Spleen (tissue), 11 donors: ENCODE measurements at regions not wholly inside any gene's neighbourhood (a gene's known extent, or its start where the extent isn't known, plus 50 kb on each side); places are given as distances from the start of the nearest gene placed in this dataset.
A peak's percentile ranks its signal among the peaks of the same experiment; 100 is the strongest.

Experiments used
- DNase-seq: peaks from one replicate; pipeline ENCODE4 v3.0.0-alpha.2; 2020
- H3K27ac ChIP-seq, 8 donors: fragments of 200-600 bp; sonication (generic) in 7 of 8; 1 replicate in 4 of 8; 2 replicates in 4 of 8; pipeline versions ENCODE4 v1.5.0 to v1.8.0; 2016 to 2021; ENCODE audit warnings: inconsistent platforms in 4 of 8, mild to moderate bottlenecking in 4 of 8, moderate library complexity in 1 of 8
- H3K27me3 ChIP-seq, 7 donors: fragments of 200-600 bp; sonication (generic) in 6 of 7; replicated peaks in 1 of 7; 1 replicate in 4 of 7; 2 replicates in 3 of 7; pipeline versions ENCODE4 v1.5.0 to v1.8.0; 2016 to 2021; ENCODE audit warnings: inconsistent platforms in 3 of 7, mild to moderate bottlenecking in 1 of 7
- H3K36me3 ChIP-seq, 6 donors: fragments of 200-600 bp; sonication (generic) in 5 of 6; 1 replicate in 4 of 6; 2 replicates in 2 of 6; pipeline versions ENCODE4 v1.5.0 to v1.8.0; 2016 to 2021; ENCODE audit warnings: inconsistent platforms in 2 of 6
- H3K4me1 ChIP-seq, 6 donors: fragments of 200-600 bp; sonication (generic) in 5 of 6; 1 replicate in 3 of 6; 2 replicates in 3 of 6; pipeline versions ENCODE4 v1.5.0 to v1.8.0; 2016 to 2021; ENCODE audit warnings: inconsistent platforms in 3 of 6
- H3K4me3 ChIP-seq, 8 donors: fragments of 200-600 bp; sonication (generic) in 7 of 8; 1 replicate in 4 of 8; 2 replicates in 4 of 8; pipeline versions ENCODE4 v1.5.0 to v1.8.0; 2016 to 2021; ENCODE audit warnings: inconsistent platforms in 4 of 8, mild to moderate bottlenecking in 4 of 8, moderate library complexity in 2 of 8
- H3K9me3 ChIP-seq, 8 donors: fragments of 200-600 bp; sonication (generic) in 7 of 8; 1 replicate in 4 of 8; 2 replicates in 4 of 8; pipeline versions ENCODE4 v1.5.0 to v1.8.0; 2016 to 2021; ENCODE audit warnings: inconsistent platforms in 4 of 8
- POLR2A ChIP-seq, 3 donors: fragments of 450-650 bp; IDR thresholded peaks; one replicate each; pipeline ENCODE4 v1.5.1; 2017; ENCODE audit warnings: antibody characterized with exemption in 3 of 3, mild to moderate bottlenecking in 1 of 3
- POLR2AphosphoS5 ChIP-seq, 3 donors: sonication (generic); formaldehyde crosslinking; IDR thresholded peaks; one replicate each; pipeline ENCODE4 v1.5.1; 2017; ENCODE audit warnings: antibody characterized with exemption in 3 of 3
- WGBS, 5 donors: extraction: QIAGEN DNeasy Blood & Tissue Kit in 3 of 5; methylation state at CpG; one replicate each; pipeline versions ENCODE4 v1.1.5 to v1.1.7; 2013 to 2018; 5-methylcytosine and 5-hydroxymethylcytosine counted together
- intact Hi-C: fragments of 100-400 bp; cut with DNase I; formaldehyde crosslinking; loops from one replicate; pipeline ENCODE4 v1.15.0; 2023; ENCODE audit warnings: low total_unique reads
- TF ChIP-seq, protein P1 (sequence below), 11 experiments: fragments of 200-600 bp in 7 of 11; fragments of 450-650 bp in 4 of 11; sonication (generic) in 4 of 11; IDR thresholded peaks in 8 of 11; conservative IDR thresholded peaks in 3 of 11; 1 replicate in 7 of 11; 2 replicates in 4 of 11; pipeline versions ENCODE4 v1.4.0 to v1.8.0; 2016 to 2021; ENCODE audit warnings: antibody characterized with exemption in 11 of 11, inconsistent platforms in 4 of 11, mild to moderate bottlenecking in 1 of 11
- donor health status: healthy with polysubstance abuse.
- donor health status: DM: no; HTN: no; CAD: no; lungs with moderate emphysema.
- donor health status: DM: no; HTN: no; CAD: no.
- donor health status: Bipolar disorder and iron deficiency.
- donor health status: healthy.
- donor health status: DM: no; HTN: no; CAD: no.
- donor health status: DM: yes; HTN: yes; CAD: no.

DNA sequence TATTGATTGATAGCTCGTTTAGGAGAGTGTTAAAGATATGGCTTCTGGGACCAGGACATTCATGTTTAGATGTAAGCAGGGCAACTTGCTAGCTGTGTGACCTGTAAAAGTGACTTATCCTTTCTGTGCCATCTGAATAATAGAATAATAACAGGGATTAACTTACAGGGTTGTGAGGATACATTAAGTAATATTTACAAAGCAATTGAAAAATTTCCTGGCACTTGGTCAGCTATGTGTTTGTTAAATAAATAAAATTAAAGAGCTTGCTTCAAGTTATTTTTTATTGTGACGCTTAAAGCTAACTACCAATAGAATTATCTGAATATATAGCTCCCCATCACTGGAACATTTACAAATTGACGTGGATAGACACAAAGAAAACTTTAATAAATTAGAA lies 287.9 kb upstream of the CDIN1 start:
- WGBS, 5 donors: 77 to 94% (median 80%) methylated on average over 3 of the region's 3 CpGs
- Histone ChIP-seq H3K4me1 (no peaks in the 10 kb centered on the region), H3K27ac (no peak overlapping the region), H3K27me3 (no peaks in the 10 kb centered on the region), H3K4me3 (no peak overlapping the region), H3K9me3 (no peaks in the 10 kb centered on the region), H3K36me3 (no peaks in the 10 kb centered on the region)
- TF ChIP-seq POLR2A (IDR thresholded peaks at IDR 0.05) (no peak), POLR2AphosphoS5 (IDR thresholded peaks at IDR 0.05) (no peak)
- TF ChIP-seq, protein P1, sequence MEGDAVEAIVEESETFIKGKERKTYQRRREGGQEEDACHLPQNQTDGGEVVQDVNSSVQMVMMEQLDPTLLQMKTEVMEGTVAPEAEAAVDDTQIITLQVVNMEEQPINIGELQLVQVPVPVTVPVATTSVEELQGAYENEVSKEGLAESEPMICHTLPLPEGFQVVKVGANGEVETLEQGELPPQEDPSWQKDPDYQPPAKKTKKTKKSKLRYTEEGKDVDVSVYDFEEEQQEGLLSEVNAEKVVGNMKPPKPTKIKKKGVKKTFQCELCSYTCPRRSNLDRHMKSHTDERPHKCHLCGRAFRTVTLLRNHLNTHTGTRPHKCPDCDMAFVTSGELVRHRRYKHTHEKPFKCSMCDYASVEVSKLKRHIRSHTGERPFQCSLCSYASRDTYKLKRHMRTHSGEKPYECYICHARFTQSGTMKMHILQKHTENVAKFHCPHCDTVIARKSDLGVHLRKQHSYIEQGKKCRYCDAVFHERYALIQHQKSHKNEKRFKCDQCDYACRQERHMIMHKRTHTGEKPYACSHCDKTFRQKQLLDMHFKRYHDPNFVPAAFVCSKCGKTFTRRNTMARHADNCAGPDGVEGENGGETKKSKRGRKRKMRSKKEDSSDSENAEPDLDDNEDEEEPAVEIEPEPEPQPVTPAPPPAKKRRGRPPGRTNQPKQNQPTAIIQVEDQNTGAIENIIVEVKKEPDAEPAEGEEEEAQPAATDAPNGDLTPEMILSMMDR (IDR thresholded peaks at IDR 0.05 in 8 of 11, conservative IDR thresholded peaks at IDR 0.05 in 3 of 11): no peak
- DNase-seq: no peak
- intact Hi-C loops: no loop called here

DNA sequence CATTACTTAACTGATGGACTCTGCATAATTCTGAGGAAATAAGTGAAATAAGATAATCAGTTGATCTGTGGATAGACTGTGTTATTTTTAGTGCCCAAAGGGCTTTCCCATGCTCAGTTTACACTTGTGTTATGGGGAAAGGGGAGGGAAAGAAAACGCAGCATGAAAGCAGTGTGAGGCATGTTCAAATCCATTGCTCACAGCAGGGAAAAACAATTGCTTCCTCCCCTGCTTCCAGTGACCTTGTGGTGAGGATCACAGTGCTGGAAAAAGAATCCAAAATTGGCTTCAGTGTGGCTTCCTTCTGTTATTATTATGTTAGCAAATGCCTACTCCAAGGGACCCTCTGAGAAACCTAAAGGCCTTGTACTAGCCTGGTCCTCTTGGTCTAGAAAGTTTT lies 285.1 kb upstream of the CDIN1 start:
- Histone ChIP-seq H3K36me3 (no peaks in the 10 kb centered on the region), H3K9me3 (no peaks in the 10 kb centered on the region), H3K4me1 (no peaks in the 10 kb centered on the region), H3K27me3 (no peaks in the 10 kb centered on the region), H3K4me3 (no peak overlapping the region), H3K27ac (peak overlapping the region in 6 of 8 donors; percentile 16 to 59 (median 26))
- WGBS, 5 donors: 40 to 60% (median 47%) methylated on average over 1 of the region's 1 CpG
- TF ChIP-seq POLR2AphosphoS5 (IDR thresholded peaks at IDR 0.05) (no peak), POLR2A (IDR thresholded peaks at IDR 0.05) (no peak)
- TF ChIP-seq, protein P1 (IDR thresholded peaks at IDR 0.05 in 8 of 11, conservative IDR thresholded peaks at IDR 0.05 in 3 of 11): no peak
- intact Hi-C loops: no loop called here
- no peak for DNase-seq

DNA sequence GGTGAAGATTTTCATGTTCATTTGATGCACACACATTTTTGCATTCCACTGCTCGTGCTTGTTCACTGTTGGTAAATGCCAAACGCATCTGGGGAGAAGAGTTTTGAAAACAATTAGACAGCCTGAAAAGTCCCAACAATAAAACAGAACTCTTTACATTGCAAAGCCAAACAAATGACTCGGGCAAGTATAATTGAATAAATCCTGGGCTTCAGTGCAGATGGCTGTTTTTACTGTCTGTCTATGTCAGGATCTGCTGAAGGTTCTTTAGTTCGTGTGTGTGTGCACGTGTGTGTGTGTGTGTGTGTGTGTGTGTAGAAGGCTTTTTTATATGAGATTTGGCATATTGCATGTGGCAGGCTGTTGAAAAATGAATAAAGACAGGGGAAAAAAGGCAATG lies 277.5 kb upstream of the CDIN1 start:
- no peaks in the 10 kb centered on the region for H3K36me3 ChIP-seq
- no peaks in the 10 kb centered on the region for H3K9me3 ChIP-seq
- TF ChIP-seq POLR2A (IDR thresholded peaks at IDR 0.05) (no peak), POLR2AphosphoS5 (IDR thresholded peaks at IDR 0.05) (no peak)
- TF ChIP-seq, protein P1 (IDR thresholded peaks at IDR 0.05 in 8 of 11, conservative IDR thresholded peaks at IDR 0.05 in 3 of 11): no peak
- WGBS, 5 donors: 72 to 82% (median 78%) methylated on average over 5 of the region's 5 CpGs
- H3K4me1 ChIP-seq: no peaks in the 10 kb centered on the region
- no peak overlapping the region for H3K27ac ChIP-seq
- DNase-seq: no peak
- intact Hi-C loops: no loop called here
- no peak overlapping the region for H3K4me3 ChIP-seq
- no peaks in the 10 kb centered on the region for H3K27me3 ChIP-seq

DNA sequence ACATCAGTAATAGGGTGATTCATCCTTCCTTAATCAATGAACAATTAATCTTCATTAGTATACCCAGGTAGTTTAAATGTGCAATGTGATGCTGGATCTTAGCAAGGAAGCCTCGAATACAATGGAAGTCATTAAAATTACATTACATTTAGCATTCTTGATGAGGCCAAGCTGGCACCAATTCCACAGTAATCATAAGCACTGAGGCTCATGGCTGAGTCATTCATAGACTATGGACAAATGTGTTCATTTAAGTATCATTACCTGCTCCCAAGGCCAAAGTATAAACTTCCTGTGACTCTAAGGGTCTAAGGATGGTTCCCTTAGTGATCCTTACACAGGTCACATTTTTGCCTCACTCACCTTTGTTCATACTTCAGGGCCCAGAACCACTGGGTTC lies 266.4 kb upstream of the CDIN1 start:
- H3K4me1 ChIP-seq: no peaks in the 10 kb centered on the region
- intact Hi-C loops: no loop called here

More for the DNA sequence above, 266.4 kb upstream of the CDIN1 start:
- WGBS, 5 donors: 46 to 80% (median 64%) methylated on average over 1 of the region's 1 CpG
- H3K9me3 ChIP-seq: peaks cover 0 to 18% (median 4%) of the 10 kb centered on the region in 8 donors
- TF ChIP-seq, protein P1 (IDR thresholded peaks at IDR 0.05 in 8 of 11, conservative IDR thresholded peaks at IDR 0.05 in 3 of 11): no peak
- no peak for TF ChIP-seq POLR2AphosphoS5 (IDR thresholded peaks at IDR 0.05)
- TF ChIP-seq POLR2A (IDR thresholded peaks at IDR 0.05): no peak
- no peaks in the 10 kb centered on the region for H3K27me3 ChIP-seq
- no peaks in the 10 kb centered on the region for H3K36me3 ChIP-seq
- H3K27ac ChIP-seq: no peak overlapping the region
- DNase-seq: no peak
- H3K4me3 ChIP-seq: no peak overlapping the region
